Natural killer cell (primary cell): ENCODE measurements at regions not wholly inside any gene's neighbourhood (a gene's known extent, or its start where the extent isn't known, plus 50 kb on each side); places are given as distances from the start of the nearest gene placed in this dataset.

Source experiments
- ATAC-seq, 3 donors: fragments of 150-1000 bp in 2 of 3; fragments of 200-7000 bp in 1 of 3; cut with Tn5 transposase; 1 replicate in 1 of 3; 2 replicates in 2 of 3; pipeline ENCODE4 v1.10.0; 2021; ENCODE audit warnings: mild to moderate bottlenecking in 2 of 3, moderate library complexity in 2 of 3
- DNase-seq, 2 donors: peaks; one replicate each; pipeline versions ENCODE4 v3.0.0 to v3.0.0-alpha.2; 2013 to 2021; ENCODE audit warnings: mixed read lengths in 1 of 2
- H3K27ac ChIP-seq: one replicate; pipeline ENCODE4 v1.5.1; 2013; ENCODE audit warnings: mild to moderate bottlenecking, low read length
- H3K27me3 ChIP-seq: one replicate; pipeline ENCODE4 v1.6.1; 2013; ENCODE audit warnings: low read length; ENCODE audit not compliant: control insufficient read depth, insufficient read depth
- H3K36me3 ChIP-seq: one replicate; pipeline ENCODE4 v1.6.1; 2013; ENCODE audit warnings: low read length; ENCODE audit not compliant: control insufficient read depth, insufficient read depth
- H3K4me1 ChIP-seq: one replicate; pipeline ENCODE4 v1.6.1; 2013; ENCODE audit warnings: low read length; ENCODE audit not compliant: control insufficient read depth, insufficient read depth
- H3K4me3 ChIP-seq: one replicate; pipeline ENCODE4 v1.5.1; 2013; ENCODE audit warnings: low read length
- H3K9me3 ChIP-seq: one replicate; pipeline ENCODE4 v1.6.1; 2013; ENCODE audit warnings: low read length; ENCODE audit not compliant: control insufficient read depth, insufficient read depth
- H3K27ac Mint-ChIP-seq, 2 donors: one replicate each; pipeline ENCODE4 v1.8.0; 2022; ENCODE audit warnings: mild to moderate bottlenecking in 2 of 2, mixed read lengths in 2 of 2, moderate library complexity in 1 of 2
- H3K27me3 Mint-ChIP-seq, 2 donors: one replicate each; pipeline ENCODE4 v1.8.0; 2022; ENCODE audit warnings: low read depth in 2 of 2, mixed read lengths in 2 of 2
- H3K36me3 Mint-ChIP-seq: one replicate; pipeline ENCODE4 v1.8.0; 2022; ENCODE audit warnings: mixed read lengths
- H3K4me1 Mint-ChIP-seq, 2 donors: one replicate each; pipeline ENCODE4 v1.8.0; 2022; ENCODE audit warnings: mixed read lengths in 2 of 2
- H3K4me3 Mint-ChIP-seq: one replicate; pipeline ENCODE4 v1.8.0; 2022; ENCODE audit warnings: mild to moderate bottlenecking, moderate library complexity, mixed read lengths
- H3K9me3 Mint-ChIP-seq, 2 donors: one replicate each; pipeline ENCODE4 v1.8.0; 2022; ENCODE audit warnings: mixed read lengths in 2 of 2
- CTCF ChIP-seq: fragments of 200-600 bp; IDR thresholded peaks from one replicate; pipeline ENCODE4 v1.8.0; 2022; ENCODE audit warnings: antibody characterized with exemption
- WGBS: methylation state at CpG from one replicate; pipeline ENCODE4 v1.1.7; 2013; ENCODE audit warnings: missing lambda C conversion rate; ENCODE audit not compliant: insufficient coverage; 5-methylcytosine and 5-hydroxymethylcytosine counted together
- intact Hi-C: fragments of 100-400 bp; cut with micrococcal nuclease; formaldehyde crosslinking; loops from one replicate; pipeline ENCODE4 v1.14.2; 2022

DNA sequence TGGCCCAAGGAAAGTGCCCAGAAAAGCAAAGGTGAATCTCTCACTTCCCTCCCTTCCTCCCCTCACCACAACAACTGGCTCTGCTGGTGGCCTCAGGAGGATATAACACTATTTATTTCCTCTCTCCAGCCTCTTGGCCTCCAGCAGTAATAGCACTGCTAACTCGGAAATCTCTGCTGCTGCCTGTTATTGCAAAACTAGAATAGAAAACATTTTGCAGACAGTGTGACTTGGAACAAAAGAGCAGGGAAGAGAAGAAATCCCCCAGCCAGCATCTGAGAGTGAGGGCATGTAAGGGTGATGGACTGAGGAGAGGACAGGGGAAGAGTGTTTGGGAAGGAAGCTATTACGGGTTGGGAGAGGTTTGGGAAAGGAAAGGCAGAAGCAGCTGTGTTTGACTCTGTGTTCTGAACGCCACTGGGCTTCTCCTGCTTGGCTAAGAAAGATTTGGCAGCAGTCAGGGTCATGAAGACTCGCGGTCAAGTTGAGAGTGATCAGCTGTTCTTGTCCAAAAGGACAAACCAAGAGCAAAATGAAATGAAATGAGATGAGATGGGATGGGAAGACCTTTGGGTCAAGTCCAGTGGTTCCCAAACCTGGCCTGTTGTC, 81.0 kb upstream of the SNX9 start:
- Mint-ChIP-seq H3K27me3 (peaks cover 19 to 34% of the 10 kb centered on the region in 2 donors), H3K27ac (no peak overlapping the region), H3K9me3 (no peaks in the 10 kb centered on the region), H3K4me1 (no peaks in the 10 kb centered on the region), H3K4me3 (no peak overlapping the region), H3K36me3 (no peaks in the 10 kb centered on the region)
- Histone ChIP-seq H3K36me3 (no peaks in the 10 kb centered on the region), H3K4me1 (no peaks in the 10 kb centered on the region), H3K9me3 (no peaks in the 10 kb centered on the region), H3K4me3 (no peak overlapping the region), H3K27me3 (no peaks in the 10 kb centered on the region), H3K27ac (no peak overlapping the region)
- ATAC-seq = no peak
- 86% methylated on average over 5 of the region's 5 CpGs for WGBS
- intact Hi-C loops = no loop called here
- TF ChIP-seq CTCF = no peak
- no peak for DNase-seq

DNA sequence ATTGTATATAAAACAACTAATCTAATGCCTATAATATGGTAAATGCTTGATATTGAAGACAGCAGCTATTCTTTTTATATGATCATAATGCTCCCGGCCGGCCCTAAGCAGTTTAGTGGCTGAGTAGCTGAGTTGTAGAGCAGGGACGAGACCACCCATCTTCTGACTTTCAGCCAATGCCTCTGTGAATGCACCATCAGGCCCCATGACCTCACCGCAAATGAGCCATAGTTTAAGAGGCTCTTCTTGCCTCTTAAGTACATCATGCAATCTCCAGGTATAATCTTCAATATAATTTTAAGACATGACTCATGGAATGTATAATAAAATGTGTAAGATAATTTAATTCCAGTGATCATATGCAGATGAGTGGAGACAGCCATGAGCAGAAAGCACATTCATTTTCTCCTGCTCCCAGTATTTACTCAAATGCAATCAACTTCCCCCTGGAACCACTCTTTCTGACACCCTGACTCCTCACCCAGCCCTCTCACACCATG, 78.9 kb upstream of the SNX9 start:
- no peaks in the 10 kb centered on the region for H3K36me3 ChIP-seq

DNA sequence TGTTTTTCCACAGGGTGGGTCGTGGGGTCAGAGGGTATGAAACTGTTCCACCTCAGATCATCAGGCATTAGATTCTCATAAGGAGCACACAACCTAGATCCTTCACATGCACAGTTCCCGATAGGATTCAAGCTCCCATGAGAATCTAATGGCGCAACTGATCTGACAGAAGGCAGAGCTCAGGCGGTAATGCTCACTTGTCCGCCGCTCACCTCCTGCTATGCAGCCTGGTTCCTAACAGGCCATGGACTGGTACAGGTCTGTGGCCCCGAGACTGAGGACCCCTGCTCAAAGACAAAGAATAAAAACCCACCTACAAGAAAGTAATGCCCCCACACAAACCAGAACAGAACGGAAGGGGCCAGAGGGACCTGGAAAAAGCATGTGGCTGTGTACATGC, 76.1 kb upstream of the SNX9 start:
- Mint-ChIP-seq H3K9me3 (no peaks in the 10 kb centered on the region), H3K4me1 (no peaks in the 10 kb centered on the region), H3K27me3 (peaks cover 16 to 44% of the 10 kb centered on the region in 2 donors), H3K36me3 (no peaks in the 10 kb centered on the region), H3K4me3 (no peak overlapping the region), H3K27ac (no peak overlapping the region)
- H3K27me3 ChIP-seq = no peaks in the 10 kb centered on the region
- H3K4me3 ChIP-seq = no peak overlapping the region
- WGBS = 84% methylated on average over 8 of the region's 8 CpGs
- no peaks in the 10 kb centered on the region for H3K4me1 ChIP-seq
- no peaks in the 10 kb centered on the region for H3K36me3 ChIP-seq
- DNase-seq = no peak
- H3K9me3 ChIP-seq = no peaks in the 10 kb centered on the region
- no peak overlapping the region for H3K27ac ChIP-seq
- TF ChIP-seq CTCF = no peak
- intact Hi-C loops = no loop called here
- ATAC-seq = no peak

More for the DNA sequence above, 78.9 kb upstream of the SNX9 start:
- Mint-ChIP-seq H3K36me3 (no peaks in the 10 kb centered on the region), H3K27me3 (peaks cover 9 to 25% of the 10 kb centered on the region in 2 donors), H3K27ac (no peak overlapping the region), H3K4me1 (no peaks in the 10 kb centered on the region), H3K4me3 (no peak overlapping the region), H3K9me3 (no peaks in the 10 kb centered on the region)
- no peaks in the 10 kb centered on the region for H3K9me3 ChIP-seq
- no peaks in the 10 kb centered on the region for H3K4me1 ChIP-seq
- no peak overlapping the region for H3K27ac ChIP-seq
- TF ChIP-seq CTCF = no peak
- H3K4me3 ChIP-seq = no peak overlapping the region
- DNase-seq = no peak
- no peaks in the 10 kb centered on the region for H3K27me3 ChIP-seq
- intact Hi-C loops = no loop called here
- WGBS = 90% methylated on average over 4 of the region's 4 CpGs
- ATAC-seq = no peak

GRCh38 chr6:157747370-157747769, 75.7 kb upstream of the SNX9 start:
- no peak for TF ChIP-seq CTCF
- Histone ChIP-seq H3K36me3 (no peaks in the 10 kb centered on the region), H3K4me3 (no peak overlapping the region), H3K27me3 (no peaks in the 10 kb centered on the region), H3K9me3 (no peaks in the 10 kb centered on the region), H3K27ac (no peak overlapping the region), H3K4me1 (no peaks in the 10 kb centered on the region)
- WGBS = 100% methylated on average over 1 of the region's 4 CpGs
- Mint-ChIP-seq H3K4me1 (no peaks in the 10 kb centered on the region), H3K9me3 (no peaks in the 10 kb centered on the region), H3K4me3 (no peak overlapping the region), H3K27ac (no peak overlapping the region), H3K36me3 (no peaks in the 10 kb centered on the region), H3K27me3 (peaks cover 16 to 46% of the 10 kb centered on the region in 2 donors)
- DNase-seq (no peak), ATAC-seq (no peak)
- intact Hi-C loops = no loop called here
